Glomerular visceral epithelial cell (primary cell): ENCODE measurements at regions not wholly inside any gene's neighbourhood (a gene's known extent, or its start where the extent isn't known, plus 50 kb on each side); places are given as distances from the start of the nearest gene placed in this dataset.

Experiments
- DNase-seq: peaks from one replicate; pipeline ENCODE4 v3.0.0-alpha.2; 2016; ENCODE audit errors: extremely low spot score

- no peak for DNase-seq
Observed at GRCh38 chr1:57637155-57637554, 213.3 kb upstream of the DAB1 start.

GRCh38 chr1:57633881-57634280, 210.0 kb upstream of the DAB1 start:
- DNase-seq = no peak

GRCh38 chr1:57633056-57633455, 209.2 kb upstream of the DAB1 start:
- DNase-seq = no peak

- DNase-seq = no peak
Observed at GRCh38 chr1:57632401-57632800, 208.5 kb upstream of the DAB1 start.

- DNase-seq = no peak
Observed at GRCh38 chr1:57627612-57628011, 203.8 kb upstream of the DAB1 start.

- DNase-seq = no peak
Observed at GRCh38 chr1:57623791-57624538, 200.1 kb upstream of the DAB1 start.

GRCh38 chr1:57623039-57623790, 199.4 kb upstream of the DAB1 start:
- DNase-seq = peak; percentile 13

GRCh38 chr1:57621776-57622175, 197.9 kb upstream of the DAB1 start:
- DNase-seq = no peak

- no peak for DNase-seq
Observed at GRCh38 chr1:57620605-57621004, 196.7 kb upstream of the DAB1 start.

GRCh38 chr1:57616921-57617320, 193.1 kb upstream of the DAB1 start:
- DNase-seq = no peak

- no peak for DNase-seq
Observed at GRCh38 chr1:57615956-57616355, 192.1 kb upstream of the DAB1 start.

GRCh38 chr1:57612833-57613232, 189.0 kb upstream of the DAB1 start:
- DNase-seq = no peak

- no peak for DNase-seq
Observed at GRCh38 chr1:57605933-57606332, 182.1 kb upstream of the DAB1 start.

GRCh38 chr1:57603696-57604095, 179.8 kb upstream of the DAB1 start:
- DNase-seq = no peak

- DNase-seq = no peak
Observed at GRCh38 chr1:57600424-57600823, 176.6 kb upstream of the DAB1 start.

- no peak for DNase-seq
Observed at GRCh38 chr1:57599236-57599994, 175.6 kb upstream of the DAB1 start.

- no peak for DNase-seq
Observed at GRCh38 chr1:57597036-57597435, 173.2 kb upstream of the DAB1 start.

- no peak for DNase-seq
Observed at GRCh38 chr1:57594002-57594401, 170.1 kb upstream of the DAB1 start.

GRCh38 chr1:57591842-57592241, 168.0 kb upstream of the DAB1 start:
- no peak for DNase-seq

- DNase-seq = no peak
Observed at GRCh38 chr1:57590978-57591377, 167.1 kb upstream of the DAB1 start.

GRCh38 chr1:57586842-57587241, 163.0 kb upstream of the DAB1 start:
- no peak for DNase-seq

- no peak for DNase-seq
Observed at GRCh38 chr1:57578680-57579079, 154.8 kb upstream of the DAB1 start.

GRCh38 chr1:57578099-57578498, 154.2 kb upstream of the DAB1 start:
- DNase-seq = no peak
